Naive B cell (primary cell): ENCODE measurements at regions not wholly inside any gene's neighbourhood (a gene's known extent, or its start where the extent isn't known, plus 50 kb on each side); places are given as distances from the start of the nearest gene placed in this dataset.

Experiments used
- ATAC-seq, 2 donors: fragments of 150-1000 bp; cut with Tn5 transposase; 2 replicates each; pipeline ENCODE4 v1.10.0; 2021; ENCODE audit warnings: low read depth in 2 of 2, mild to moderate bottlenecking in 2 of 2, moderate library complexity in 2 of 2
- DNase-seq: peaks from one replicate; pipeline ENCODE4 v3.0.0; 2022
- H3K27ac Mint-ChIP-seq, 6 donors: one replicate each; pipeline ENCODE4 v1.8.0; 2020 to 2022; ENCODE audit warnings: mild to moderate bottlenecking in 6 of 6, mixed read lengths in 6 of 6, moderate library complexity in 5 of 6, inconsistent platforms in 2 of 6
- H3K27me3 Mint-ChIP-seq, 3 donors: one replicate each; pipeline ENCODE4 v1.8.0; 2021 to 2022; ENCODE audit warnings: mixed read lengths in 3 of 3, mild to moderate bottlenecking in 1 of 3
- H3K36me3 Mint-ChIP-seq, 2 donors: one replicate each; pipeline ENCODE4 v1.8.0; 2020 to 2022; ENCODE audit warnings: mixed read lengths in 2 of 2, inconsistent platforms in 1 of 2, mild to moderate bottlenecking in 1 of 2
- H3K4me1 Mint-ChIP-seq, 3 donors: one replicate each; pipeline ENCODE4 v1.8.0; 2020 to 2022; ENCODE audit warnings: mixed read lengths in 3 of 3, inconsistent platforms in 1 of 3, mild to moderate bottlenecking in 1 of 3, moderate library complexity in 1 of 3
- H3K4me3 Mint-ChIP-seq, 8 donors: one replicate each; pipeline ENCODE4 v1.8.0; 2020 to 2022; ENCODE audit warnings: mild to moderate bottlenecking in 8 of 8, mixed read lengths in 8 of 8, moderate library complexity in 8 of 8, inconsistent platforms in 2 of 8
- H3K9me3 Mint-ChIP-seq, 7 donors: one replicate each; pipeline ENCODE4 v1.8.0; 2020 to 2022; ENCODE audit warnings: mixed read lengths in 7 of 7, mild to moderate bottlenecking in 5 of 7, inconsistent platforms in 2 of 7, moderate library complexity in 1 of 7

DNA sequence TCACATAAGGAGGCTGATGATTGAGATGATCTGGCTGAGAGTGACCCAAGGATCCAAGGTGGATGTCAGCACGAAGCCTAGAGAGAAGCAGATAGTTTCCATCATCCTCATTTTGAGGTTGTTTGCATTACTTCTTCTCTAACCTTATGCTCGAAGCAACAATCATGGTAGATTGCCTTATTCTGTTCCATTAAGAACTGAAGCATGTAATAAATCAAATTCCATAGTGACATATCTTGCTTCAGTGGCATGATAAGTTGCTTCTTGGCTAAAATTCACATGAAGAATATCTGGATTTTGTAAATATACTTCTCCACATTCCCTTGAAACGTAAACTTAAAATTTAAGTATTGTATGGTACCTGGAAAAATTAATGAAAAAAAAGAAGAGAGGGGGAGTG lies 377.8 kb upstream of the DACH1 start:
- Mint-ChIP-seq H3K9me3 (peaks cover 0 to 3% (median 0%) of the 10 kb centered on the region in 7 donors), H3K27ac (no peak overlapping the region), H3K36me3 (no peaks in the 10 kb centered on the region), H3K27me3 (no peaks in the 10 kb centered on the region), H3K4me3 (no peak overlapping the region), H3K4me1 (no peaks in the 10 kb centered on the region)
- ATAC-seq = no peak
- no peak for DNase-seq

- peaks cover 0 to 4% (median 2%) of the 10 kb centered on the region in 7 donors for H3K9me3 Mint-ChIP-seq
- ATAC-seq = no peak
- H3K27ac Mint-ChIP-seq = no peak overlapping the region
- no peaks in the 10 kb centered on the region for H3K4me1 Mint-ChIP-seq
- H3K4me3 Mint-ChIP-seq = no peak overlapping the region
- H3K27me3 Mint-ChIP-seq = no peaks in the 10 kb centered on the region
- H3K36me3 Mint-ChIP-seq = no peaks in the 10 kb centered on the region
- DNase-seq = no peak
These were observed 363.1 kb upstream of the DACH1 start for GRCh38 chr13:72230131-72230530.

DNA sequence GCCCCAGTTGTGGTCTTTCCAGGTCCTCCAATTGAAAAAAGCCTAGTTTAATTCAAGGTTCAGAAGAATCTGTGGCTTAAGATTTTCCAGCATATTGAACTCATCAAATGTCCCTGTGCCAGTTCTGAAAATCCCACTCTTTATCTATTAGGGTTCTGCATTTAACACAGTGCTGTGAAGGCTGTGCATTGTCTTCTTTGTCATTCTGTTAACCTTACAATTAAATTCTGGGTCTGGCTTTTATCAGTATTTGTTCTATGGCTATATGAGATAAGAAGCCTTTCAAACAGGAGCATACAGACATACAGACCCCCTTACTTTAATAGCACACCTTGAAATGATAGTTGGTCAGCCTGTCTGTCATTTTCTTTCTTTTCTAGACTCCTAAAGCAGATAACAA lies 362.1 kb upstream of the DACH1 start:
- no peaks in the 10 kb centered on the region for H3K27me3 Mint-ChIP-seq
- no peaks in the 10 kb centered on the region for H3K36me3 Mint-ChIP-seq
- peaks cover 0 to 6% (median 5%) of the 10 kb centered on the region in 7 donors for H3K9me3 Mint-ChIP-seq
- no peaks in the 10 kb centered on the region for H3K4me1 Mint-ChIP-seq
- no peak for DNase-seq
- H3K4me3 Mint-ChIP-seq = no peak overlapping the region
- no peak overlapping the region for H3K27ac Mint-ChIP-seq
- ATAC-seq = no peak

- peaks cover 1 to 20% (median 10%) of the 10 kb centered on the region in 7 donors for H3K9me3 Mint-ChIP-seq
- no peak for DNase-seq
- no peak overlapping the region for H3K4me3 Mint-ChIP-seq
- no peaks in the 10 kb centered on the region for H3K27me3 Mint-ChIP-seq
- H3K27ac Mint-ChIP-seq = no peak overlapping the region
- H3K36me3 Mint-ChIP-seq = no peaks in the 10 kb centered on the region
- H3K4me1 Mint-ChIP-seq = no peaks in the 10 kb centered on the region
- ATAC-seq = no peak
These were observed 354.4 kb upstream of the DACH1 start for GRCh38 chr13:72221276-72221962.

DNA sequence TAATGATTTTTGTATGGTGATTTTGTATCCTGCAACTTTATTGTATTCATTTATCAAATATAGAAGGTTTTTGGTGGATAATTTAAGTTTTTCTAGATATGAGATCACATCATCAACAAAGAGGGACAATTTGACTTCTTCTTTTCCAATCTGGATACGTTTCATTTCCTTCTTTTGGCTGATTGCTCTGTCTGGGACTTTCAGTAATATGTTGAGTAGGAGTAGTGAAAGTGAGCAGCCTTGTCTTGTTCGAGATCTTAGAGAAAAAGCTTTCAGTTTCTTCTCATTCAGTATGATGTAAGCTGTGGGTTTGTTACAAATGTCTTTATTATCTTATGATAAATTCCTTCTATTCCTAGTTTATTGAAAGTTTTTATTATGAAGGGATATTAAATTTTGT lies 352.0 kb upstream of the DACH1 start:
- Mint-ChIP-seq H3K36me3 (no peaks in the 10 kb centered on the region), H3K27ac (no peak overlapping the region)
- ATAC-seq = no peak

GRCh38 chr13:72217142-72217541 lies 350.1 kb upstream of the DACH1 start:
- no peak overlapping the region for H3K4me3 Mint-ChIP-seq
- no peak for DNase-seq
- H3K27ac Mint-ChIP-seq = no peak overlapping the region
- no peaks in the 10 kb centered on the region for H3K27me3 Mint-ChIP-seq
- no peaks in the 10 kb centered on the region for H3K36me3 Mint-ChIP-seq
- no peak for ATAC-seq
- peaks cover 1 to 9% (median 6%) of the 10 kb centered on the region in 7 donors for H3K9me3 Mint-ChIP-seq
- H3K4me1 Mint-ChIP-seq = no peaks in the 10 kb centered on the region

More for the DNA sequence above, 352.0 kb upstream of the DACH1 start:
- no peak for DNase-seq
- peaks cover 0 to 13% (median 10%) of the 10 kb centered on the region in 7 donors for H3K9me3 Mint-ChIP-seq
- H3K4me1 Mint-ChIP-seq = no peaks in the 10 kb centered on the region
- no peaks in the 10 kb centered on the region for H3K27me3 Mint-ChIP-seq
- no peak overlapping the region for H3K4me3 Mint-ChIP-seq

GRCh38 chr13:72208112-72208645 lies 341.2 kb upstream of the DACH1 start:
- no peaks in the 10 kb centered on the region for H3K27me3 Mint-ChIP-seq
- H3K9me3 Mint-ChIP-seq = peaks cover 0 to 5% (median 2%) of the 10 kb centered on the region in 7 donors
- ATAC-seq (no peak), DNase-seq (no peak)
- H3K4me1 Mint-ChIP-seq = no peaks in the 10 kb centered on the region
- no peaks in the 10 kb centered on the region for H3K36me3 Mint-ChIP-seq
- H3K4me3 Mint-ChIP-seq = no peak overlapping the region
- no peak overlapping the region for H3K27ac Mint-ChIP-seq

DNA sequence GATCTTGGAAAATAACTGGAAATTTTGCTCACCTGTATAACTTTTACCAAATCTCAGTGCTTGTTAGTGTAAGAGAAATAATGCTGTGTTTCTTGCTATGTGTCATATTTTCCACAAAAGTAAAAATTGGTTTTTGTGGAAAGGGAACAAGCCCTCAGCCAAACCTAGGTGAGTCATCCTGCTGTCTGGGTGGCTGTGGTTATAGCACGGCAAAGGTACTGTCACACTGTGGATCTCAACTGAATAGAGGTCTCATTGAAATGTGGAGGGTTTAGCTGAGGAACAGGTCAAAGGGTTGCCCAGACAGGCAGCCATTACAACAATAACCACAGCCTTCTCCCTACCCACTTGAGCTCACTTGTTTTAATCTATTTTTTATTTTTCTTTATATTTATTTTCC lies 338.8 kb upstream of the DACH1 start:
- Mint-ChIP-seq H3K4me3 (no peak overlapping the region), H3K4me1 (no peaks in the 10 kb centered on the region), H3K9me3 (peaks cover 0 to 4% (median 2%) of the 10 kb centered on the region in 7 donors), H3K27me3 (no peaks in the 10 kb centered on the region), H3K27ac (no peak overlapping the region), H3K36me3 (no peaks in the 10 kb centered on the region)
- ATAC-seq = no peak
- no peak for DNase-seq

GRCh38 chr13:72204291-72204690 lies 337.3 kb upstream of the DACH1 start:
- no peaks in the 10 kb centered on the region for H3K27me3 Mint-ChIP-seq
- H3K4me3 Mint-ChIP-seq = no peak overlapping the region
- no peak overlapping the region for H3K27ac Mint-ChIP-seq
- peaks cover 0 to 4% (median 2%) of the 10 kb centered on the region in 7 donors for H3K9me3 Mint-ChIP-seq
- no peaks in the 10 kb centered on the region for H3K36me3 Mint-ChIP-seq
- H3K4me1 Mint-ChIP-seq = no peaks in the 10 kb centered on the region
- DNase-seq = no peak
- ATAC-seq = no peak

GRCh38 chr13:72201726-72202125 lies 334.7 kb upstream of the DACH1 start:
- no peak for DNase-seq
- Mint-ChIP-seq H3K4me3 (no peak overlapping the region), H3K27me3 (no peaks in the 10 kb centered on the region), H3K9me3 (peaks cover 0 to 4% (median 2%) of the 10 kb centered on the region in 7 donors), H3K27ac (no peak overlapping the region), H3K36me3 (no peaks in the 10 kb centered on the region), H3K4me1 (no peaks in the 10 kb centered on the region)
- ATAC-seq = no peak

DNA sequence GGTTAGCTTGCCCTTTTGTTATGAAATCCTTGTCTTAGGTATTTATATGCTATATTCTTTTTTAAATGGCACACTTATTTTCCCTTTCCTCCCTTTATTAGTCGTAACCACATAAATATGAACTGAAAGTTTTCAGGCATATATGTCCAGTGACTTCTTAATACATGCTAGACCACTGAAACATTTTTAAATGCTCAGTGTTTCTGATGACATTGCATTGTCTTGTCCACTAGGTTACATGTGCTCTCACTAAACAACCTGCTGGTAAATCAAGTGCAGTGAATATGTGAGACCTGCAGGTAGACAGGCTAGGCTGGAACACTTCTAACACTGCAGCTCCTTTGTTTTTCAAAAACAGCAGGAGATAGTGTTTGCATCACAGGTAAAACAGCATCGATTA lies 332.6 kb upstream of the DACH1 start:
- H3K4me3 Mint-ChIP-seq = no peak overlapping the region

GRCh38 chr13:72198967-72199560 lies 332.1 kb upstream of the DACH1 start:
- no peak for ATAC-seq
- no peaks in the 10 kb centered on the region for H3K4me1 Mint-ChIP-seq

More for the DNA sequence above, 332.6 kb upstream of the DACH1 start:
- Mint-ChIP-seq H3K27me3 (no peaks in the 10 kb centered on the region), H3K27ac (no peak overlapping the region), H3K9me3 (peaks cover 0 to 4% (median 1%) of the 10 kb centered on the region in 7 donors), H3K36me3 (no peaks in the 10 kb centered on the region), H3K4me1 (no peaks in the 10 kb centered on the region)
- DNase-seq = no peak
- ATAC-seq = no peak

GRCh38 chr13:72198042-72198441 lies 331.0 kb upstream of the DACH1 start:
- Mint-ChIP-seq H3K27ac (no peak overlapping the region), H3K36me3 (no peaks in the 10 kb centered on the region), H3K4me1 (no peaks in the 10 kb centered on the region), H3K4me3 (no peak overlapping the region), H3K9me3 (peaks cover 0 to 8% (median 1%) of the 10 kb centered on the region in 7 donors), H3K27me3 (no peaks in the 10 kb centered on the region)
- ATAC-seq = no peak
- DNase-seq = no peak

More at GRCh38 chr13:72198967-72199560, 332.1 kb upstream of the DACH1 start:
- Mint-ChIP-seq H3K27me3 (no peaks in the 10 kb centered on the region), H3K36me3 (no peaks in the 10 kb centered on the region), H3K4me3 (no peak overlapping the region), H3K27ac (no peak overlapping the region), H3K9me3 (peaks cover 0 to 4% (median 1%) of the 10 kb centered on the region in 7 donors)
- DNase-seq = no peak

- Mint-ChIP-seq H3K4me3 (no peak overlapping the region), H3K9me3 (peaks cover 0 to 8% (median 0%) of the 10 kb centered on the region in 7 donors), H3K36me3 (no peaks in the 10 kb centered on the region), H3K27me3 (no peaks in the 10 kb centered on the region), H3K27ac (no peak overlapping the region), H3K4me1 (no peaks in the 10 kb centered on the region)
- DNase-seq (no peak), ATAC-seq (no peak)
These were observed 328.2 kb upstream of the DACH1 start for GRCh38 chr13:72195044-72195704.
